OCI-LY3 (cell line): ENCODE measurements at regions not wholly inside any gene's neighbourhood (a gene's known extent, or its start where the extent isn't known, plus 50 kb on each side); places are given as distances from the start of the nearest gene placed in this dataset.

ENCODE experiments used
- CTCF ChIP-seq: fragments of 200-600, 300-600 bp; sonication (generic); IDR thresholded peaks from 2 replicates; pipeline ENCODE4 v1.5.1; 2014; ENCODE audit warnings: antibody characterized with exemption, low read length, low read depth
- EZH2phosphoT487 ChIP-seq: fragments of 200-600 bp; shearing (Covaris generic); IDR thresholded peaks from 2 replicates; pipeline ENCODE4 v1.6.1; 2018; ENCODE audit warnings: antibody characterized with exemption, mixed run types, low read depth

DNA sequence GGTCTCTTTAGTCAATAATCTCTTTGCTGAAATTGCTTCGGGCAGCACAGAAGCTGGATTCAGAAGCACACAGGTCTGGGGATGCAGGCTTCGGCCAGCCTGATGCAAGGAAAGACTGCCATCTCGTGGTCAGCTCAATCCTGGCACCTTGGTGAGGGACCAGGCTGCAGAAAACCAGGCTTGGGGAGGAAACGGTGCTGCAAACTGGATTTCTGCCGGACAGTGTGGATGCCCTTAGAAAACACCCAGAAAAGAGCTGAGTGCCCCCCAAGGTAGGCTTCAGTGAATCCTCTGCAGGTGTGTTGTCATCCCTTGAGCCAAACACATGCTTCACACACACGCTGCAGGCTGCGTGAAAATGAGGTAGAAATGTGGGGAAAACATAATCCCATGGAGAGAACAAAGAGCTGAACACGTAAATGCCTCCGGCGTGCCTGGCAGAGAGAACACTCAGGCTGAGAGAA lies 89.8 kb upstream of the PAX1 start:
- TF ChIP-seq CTCF: peak; percentile 96
- TF ChIP-seq EZH2phosphoT487: no peak
